ENCODE measurements at regions not wholly inside any gene's neighbourhood (a gene's known extent, or its start where the extent isn't known, plus 50 kb on each side); places are given as distances from the start of the nearest gene placed in this dataset.

GRCh38 chr14:53285064-53285463, 131.9 kb upstream of the DDHD1 start:
- TF ChIP-seq, protein P1, sequence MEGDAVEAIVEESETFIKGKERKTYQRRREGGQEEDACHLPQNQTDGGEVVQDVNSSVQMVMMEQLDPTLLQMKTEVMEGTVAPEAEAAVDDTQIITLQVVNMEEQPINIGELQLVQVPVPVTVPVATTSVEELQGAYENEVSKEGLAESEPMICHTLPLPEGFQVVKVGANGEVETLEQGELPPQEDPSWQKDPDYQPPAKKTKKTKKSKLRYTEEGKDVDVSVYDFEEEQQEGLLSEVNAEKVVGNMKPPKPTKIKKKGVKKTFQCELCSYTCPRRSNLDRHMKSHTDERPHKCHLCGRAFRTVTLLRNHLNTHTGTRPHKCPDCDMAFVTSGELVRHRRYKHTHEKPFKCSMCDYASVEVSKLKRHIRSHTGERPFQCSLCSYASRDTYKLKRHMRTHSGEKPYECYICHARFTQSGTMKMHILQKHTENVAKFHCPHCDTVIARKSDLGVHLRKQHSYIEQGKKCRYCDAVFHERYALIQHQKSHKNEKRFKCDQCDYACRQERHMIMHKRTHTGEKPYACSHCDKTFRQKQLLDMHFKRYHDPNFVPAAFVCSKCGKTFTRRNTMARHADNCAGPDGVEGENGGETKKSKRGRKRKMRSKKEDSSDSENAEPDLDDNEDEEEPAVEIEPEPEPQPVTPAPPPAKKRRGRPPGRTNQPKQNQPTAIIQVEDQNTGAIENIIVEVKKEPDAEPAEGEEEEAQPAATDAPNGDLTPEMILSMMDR (conservative IDR thresholded peaks at IDR 0.05; ENCODE audit: low read depth, low read length): no peak
- TF ChIP-seq EZH2 (IDR thresholded peaks at IDR 0.05; ENCODE audit: low read length, unreplicated experiment) (no peak), EZH2phosphoT487 (IDR thresholded peaks at IDR 0.05; ENCODE audit: borderline replicate concordance, low read length) (no peak)

All from PC-3 (cell line).